SU-DHL-6 (cell line): ENCODE measurements at regions not wholly inside any gene's neighbourhood (a gene's known extent, or its start where the extent isn't known, plus 50 kb on each side); places are given as distances from the start of the nearest gene placed in this dataset.

ENCODE experiments used
- H2AFZ ChIP-seq: fragments of 200-600 bp; sonication (generic); 2 replicates; pipeline ENCODE4 v1.6.1; 2014; ENCODE audit warnings: low read depth, mild to moderate bottlenecking, moderate library complexity, mixed read lengths, antibody characterized with exemption, low read length; ENCODE audit not compliant: severe bottlenecking
- H3F3A ChIP-seq: fragments of 200-600 bp; shearing (Covaris generic); 2 replicates; pipeline ENCODE4 v1.6.0; 2016; ENCODE audit warnings: antibody characterized with exemption, mild to moderate bottlenecking; ENCODE audit not compliant: insufficient read depth
- H3K27ac ChIP-seq: fragments of 200-600 bp; sonication (generic); 2 replicates; pipeline ENCODE4 v1.5.1; 2016; ENCODE audit warnings: low read depth, mild to moderate bottlenecking, low read length, moderate library complexity, mixed read lengths
- H3K27me3 ChIP-seq: fragments of 200-600 bp; sonication (generic), shearing (Covaris generic); 2 replicates; pipeline ENCODE4 v1.6.0; 2014; ENCODE audit warnings: mild to moderate bottlenecking, low read length
- H3K36me3 ChIP-seq: fragments of 200-600 bp; sonication (generic); 2 replicates; pipeline ENCODE4 v1.6.1; 2014; ENCODE audit warnings: mild to moderate bottlenecking, low read length, mixed read lengths
- H3K4me2 ChIP-seq: fragments of 300-600, 200-600 bp; shearing (Covaris generic), sonication (generic); 2 replicates; pipeline ENCODE4 v1.6.0; 2014; ENCODE audit warnings: low read length, low read depth, mild to moderate bottlenecking; ENCODE audit not compliant: poor library complexity, severe bottlenecking
- H3K4me3 ChIP-seq: fragments of 200-600 bp; sonication (generic); 2 replicates; pipeline ENCODE4 v1.5.1; 2014; ENCODE audit warnings: antibody characterized with exemption, low read length, mild to moderate bottlenecking, mixed read lengths; ENCODE audit not compliant: insufficient read depth, poor library complexity, severe bottlenecking
- H3K79me2 ChIP-seq: fragments of 200-600 bp; sonication (generic); 2 replicates; pipeline ENCODE4 v1.6.1; 2014; ENCODE audit warnings: mild to moderate bottlenecking, low read length, moderate library complexity; ENCODE audit not compliant: insufficient read depth
- H3K9ac ChIP-seq: fragments of 200-600 bp; sonication (generic); 2 replicates; pipeline ENCODE4 v1.7.0; 2014; ENCODE audit warnings: mild to moderate bottlenecking, low read length
- H3K9me2 ChIP-seq: fragments of 200-600 bp; sonication (generic); replicated peaks from 2 replicates; pipeline ENCODE4 v1.6.1; 2014; ENCODE audit warnings: low read length; ENCODE audit not compliant: insufficient read depth
- H3K9me3 ChIP-seq: fragments of 200-600 bp; sonication (generic); 2 replicates; pipeline ENCODE4 v1.6.1; 2014; ENCODE audit warnings: low read length, mixed read lengths; ENCODE audit not compliant: insufficient read depth
- H4K20me1 ChIP-seq: fragments of 200-600 bp; sonication (generic); 2 replicates; pipeline ENCODE4 v1.6.1; 2014; ENCODE audit warnings: low read depth, mild to moderate bottlenecking, antibody characterized with exemption, low read length, moderate library complexity, mixed read lengths
- CTCF ChIP-seq: fragments of 200-600 bp; sonication (generic); IDR thresholded peaks from one replicate; pipeline ENCODE4 v1.5.1; 2017; ENCODE audit warnings: antibody characterized with exemption, mild to moderate bottlenecking, low read length, moderate library complexity; ENCODE audit not compliant: insufficient read depth, poor library complexity, severe bottlenecking
- EZH2phosphoT487 ChIP-seq: fragments of 200-600 bp; sonication (generic), shearing (Covaris generic); conservative IDR thresholded peaks from 2 replicates; pipeline ENCODE4 v1.6.1; 2018; ENCODE audit warnings: mild to moderate bottlenecking, antibody characterized with exemption, low read length, moderate library complexity, mixed read lengths

- Histone ChIP-seq H3K79me2 (no peaks in the 10 kb centered on the region), H3F3A (no peaks in the 10 kb centered on the region), H4K20me1 (no peaks in the 10 kb centered on the region), H3K27ac (no peak overlapping the region), H3K9me2 (no peaks in the 10 kb centered on the region), H3K27me3 (no peaks in the 10 kb centered on the region), H3K4me3 (no peak overlapping the region), H3K36me3 (no peaks in the 10 kb centered on the region), H3K9me3 (no peaks in the 10 kb centered on the region), H3K4me2 (no peak overlapping the region), H2AFZ (no peak overlapping the region), H3K9ac (no peak overlapping the region)
- TF ChIP-seq CTCF (no peak), EZH2phosphoT487 (no peak)
Observed at GRCh38 chr17:33500151-33500550, 207.1 kb upstream of the ASIC2 start.

GRCh38 chr17:33501185-33501584, 208.1 kb upstream of the ASIC2 start:
- H3F3A ChIP-seq: no peaks in the 10 kb centered on the region
- no peak overlapping the region for H3K27ac ChIP-seq
- H3K9ac ChIP-seq: no peak overlapping the region
- H3K4me3 ChIP-seq: no peak overlapping the region
- no peak overlapping the region for H2AFZ ChIP-seq
- H3K9me3 ChIP-seq: no peaks in the 10 kb centered on the region
- TF ChIP-seq EZH2phosphoT487 (no peak), CTCF (no peak)
- no peaks in the 10 kb centered on the region for H3K36me3 ChIP-seq
- no peaks in the 10 kb centered on the region for H4K20me1 ChIP-seq
- no peaks in the 10 kb centered on the region for H3K27me3 ChIP-seq
- no peaks in the 10 kb centered on the region for H3K9me2 ChIP-seq
- no peaks in the 10 kb centered on the region for H3K79me2 ChIP-seq
- no peak overlapping the region for H3K4me2 ChIP-seq

- H3K79me2 ChIP-seq: no peaks in the 10 kb centered on the region
- no peaks in the 10 kb centered on the region for H3K9me2 ChIP-seq
- no peaks in the 10 kb centered on the region for H3F3A ChIP-seq
- no peaks in the 10 kb centered on the region for H4K20me1 ChIP-seq
- no peak overlapping the region for H3K4me2 ChIP-seq
- TF ChIP-seq CTCF: no peak
- TF ChIP-seq EZH2phosphoT487: no peak
- H3K9ac ChIP-seq: no peak overlapping the region
- no peaks in the 10 kb centered on the region for H3K9me3 ChIP-seq
- H3K27me3 ChIP-seq: no peaks in the 10 kb centered on the region
- no peak overlapping the region for H2AFZ ChIP-seq
- no peak overlapping the region for H3K4me3 ChIP-seq
- H3K36me3 ChIP-seq: no peaks in the 10 kb centered on the region
- H3K27ac ChIP-seq: no peak overlapping the region
Observed at GRCh38 chr17:33504571-33504970, 211.5 kb upstream of the ASIC2 start.
